Trophoblast cell (in vitro differentiated cells and primary cell): ENCODE measurements at regions not wholly inside any gene's neighbourhood (a gene's known extent, or its start where the extent isn't known, plus 50 kb on each side); places are given as distances from the start of the nearest gene placed in this dataset.
"Not testable (repeated sequence)": the region's sequence is repeated elsewhere in the genome, so short reads cannot be mapped to it uniquely, and the experiment has no call there.

Experiments used
- DNase-seq, 2 donors: peaks; one replicate each; pipeline ENCODE4 v3.0.0-alpha.2; 2016
- H2AFZ ChIP-seq: 2 replicates; pipeline ENCODE4 v1.6.1; 2013; ENCODE audit warnings: low read length, moderate library complexity, mild to moderate bottlenecking; ENCODE audit not compliant: insufficient read depth, poor library complexity
- H2AK5ac ChIP-seq: 2 replicates; pipeline ENCODE4 v1.6.1; 2013; ENCODE audit warnings: mild to moderate bottlenecking, low read length
- H2BK120ac ChIP-seq: 2 replicates; pipeline ENCODE4 v1.6.1; 2013; ENCODE audit warnings: low read length, mild to moderate bottlenecking, moderate library complexity; ENCODE audit not compliant: insufficient read depth, poor library complexity
- H2BK12ac ChIP-seq: 2 replicates; pipeline ENCODE4 v1.6.1; 2013; ENCODE audit warnings: mild to moderate bottlenecking, low read length, moderate library complexity
- H2BK5ac ChIP-seq: 2 replicates; pipeline ENCODE4 v1.6.1; 2013; ENCODE audit warnings: low read length, low read depth, moderate library complexity, mild to moderate bottlenecking; ENCODE audit not compliant: poor library complexity
- H3K14ac ChIP-seq: 2 replicates; pipeline ENCODE4 v1.6.1; 2013; ENCODE audit warnings: mild to moderate bottlenecking, low read length
- H3K18ac ChIP-seq: 2 replicates; pipeline ENCODE4 v1.6.1; 2013; ENCODE audit warnings: mild to moderate bottlenecking, low read length
- H3K23ac ChIP-seq: 2 replicates; pipeline ENCODE4 v1.6.1; 2013; ENCODE audit warnings: low read length
- H3K27ac ChIP-seq: 2 replicates; pipeline ENCODE4 v1.5.1; 2013; ENCODE audit warnings: low read depth, mild to moderate bottlenecking, inconsistent platforms, low read length, moderate library complexity
- H3K27me3 ChIP-seq: 2 replicates; pipeline ENCODE4 v1.6.1; 2013; ENCODE audit warnings: inconsistent platforms, mild to moderate bottlenecking, low read length, moderate library complexity; ENCODE audit not compliant: insufficient read depth
- H3K36me3 ChIP-seq, 2 experiments: 1 replicate in 1 of 2; 2 replicates in 1 of 2; pipeline ENCODE4 v1.6.1; 2013; ENCODE audit warnings: low read length in 2 of 2, mild to moderate bottlenecking in 2 of 2, moderate library complexity in 1 of 2; ENCODE audit not compliant: insufficient read depth in 2 of 2, control insufficient read depth in 1 of 2
- H3K4ac ChIP-seq: 2 replicates; pipeline ENCODE4 v1.6.1; 2013; ENCODE audit warnings: low read depth, mild to moderate bottlenecking, low read length, moderate library complexity
- H3K4me1 ChIP-seq, 2 experiments: 1 replicate in 1 of 2; 2 replicates in 1 of 2; pipeline ENCODE4 v1.6.1; 2013; ENCODE audit warnings: low read length in 2 of 2, mild to moderate bottlenecking in 2 of 2, moderate library complexity in 1 of 2; ENCODE audit not compliant: insufficient read depth in 2 of 2, control insufficient read depth in 1 of 2
- H3K4me2 ChIP-seq: 2 replicates; pipeline ENCODE4 v1.6.1; 2013; ENCODE audit warnings: inconsistent platforms, mild to moderate bottlenecking, low read length, moderate library complexity
- H3K4me3 ChIP-seq: 2 replicates; pipeline ENCODE4 v1.5.1; 2013; ENCODE audit warnings: mild to moderate bottlenecking, low read depth, low read length, inconsistent platforms
- H3K79me1 ChIP-seq: one replicate; pipeline ENCODE4 v1.6.1; 2013; ENCODE audit warnings: low read length
- H3K79me2 ChIP-seq: 2 replicates; pipeline ENCODE4 v1.6.1; 2013; ENCODE audit warnings: low read length, mild to moderate bottlenecking; ENCODE audit not compliant: control insufficient read depth, insufficient read depth, poor library complexity
- H3K9ac ChIP-seq: 2 replicates; pipeline ENCODE4 v1.6.1; 2013; ENCODE audit warnings: mild to moderate bottlenecking, low read length
- H3K9me3 ChIP-seq: 2 replicates; pipeline ENCODE4 v1.6.1; 2013; ENCODE audit warnings: low read depth, mild to moderate bottlenecking, control low read depth, inconsistent platforms, low read length; ENCODE audit not compliant: insufficient read depth
- H4K12ac ChIP-seq: 2 replicates; pipeline ENCODE4 v1.6.1; 2013; ENCODE audit warnings: low read depth, mild to moderate bottlenecking, low read length, moderate library complexity
- H4K8ac ChIP-seq: 2 replicates; pipeline ENCODE4 v1.6.1; 2013; ENCODE audit warnings: low read depth, mild to moderate bottlenecking, low read length, moderate library complexity
- H4K91ac ChIP-seq: one replicate; pipeline ENCODE4 v1.6.1; 2013; ENCODE audit warnings: low read depth, mild to moderate bottlenecking, low read length, moderate library complexity
- WGBS: extraction: QIAGEN DNeasy Blood & Tissue Kit; methylation state at CpG from one replicate; pipeline ENCODE4 v1.1.7; 2013; ENCODE audit warnings: missing lambda C conversion rate; ENCODE audit not compliant: insufficient read length, insufficient coverage; ENCODE audit errors: extremely low coverage; 5-methylcytosine and 5-hydroxymethylcytosine counted together

DNA sequence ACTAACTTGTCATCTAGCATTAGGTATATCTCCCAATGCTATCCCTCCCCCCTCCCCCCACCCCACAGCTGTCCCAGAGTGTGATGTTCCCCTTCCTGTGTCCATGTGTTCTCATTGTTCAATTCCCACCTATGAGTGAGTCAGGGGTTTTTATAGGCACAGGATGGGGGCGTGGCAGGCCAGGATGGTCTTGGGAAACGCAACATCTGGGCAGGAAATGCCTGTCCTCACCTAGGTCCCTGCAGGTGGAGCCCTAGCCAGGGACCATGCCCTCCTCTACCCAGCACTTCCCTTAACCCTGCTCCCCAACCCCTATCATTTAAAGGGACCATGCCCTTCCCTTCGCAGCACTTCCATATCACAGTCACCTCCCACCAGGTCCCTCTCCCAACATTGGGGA lies 1430.6 kb downstream of the CDH8 start:
- not testable (repeated sequence) for H3K79me2 ChIP-seq, H3K18ac ChIP-seq

GRCh38 chr16:60605176-60605575 lies 1431.1 kb downstream of the CDH8 start:
- Histone ChIP-seq H3K9ac (no peak overlapping the region), H3K4me3 (no peak overlapping the region), H4K12ac (no peak overlapping the region), H3K36me3 (no peaks in the 10 kb centered on the region), H2BK120ac (no peak overlapping the region), H3K79me2 (no peaks in the 10 kb centered on the region), H4K8ac (no peak overlapping the region), H3K79me1 (no peaks in the 10 kb centered on the region), H3K4ac (no peak overlapping the region), H3K9me3 (no peaks in the 10 kb centered on the region), H2AK5ac (no peak overlapping the region), H2BK5ac (no peak overlapping the region), H3K4me1 (no peaks in the 10 kb centered on the region), H3K4me2 (no peak overlapping the region), H3K27ac (no peak overlapping the region), H2AFZ (no peak overlapping the region), H3K23ac (no peak overlapping the region), H4K91ac (no peak overlapping the region), H3K14ac (no peak overlapping the region), H2BK12ac (no peak overlapping the region), H3K27me3 (no peaks in the 10 kb centered on the region), H3K18ac (no peak overlapping the region)
- WGBS: no CpG with 5 or more reads among the region's 3 CpGs
- no peak for DNase-seq

More for the DNA sequence above, 1430.6 kb downstream of the CDH8 start:
- not testable (repeated sequence) for H2AK5ac ChIP-seq, H3K4me1 ChIP-seq, H3K9me3 ChIP-seq, H3K79me1 ChIP-seq, H3K4me3 ChIP-seq, H3K36me3 ChIP-seq, H3K4me2 ChIP-seq, H3K14ac ChIP-seq, H3K27ac ChIP-seq, H4K12ac ChIP-seq, H4K91ac ChIP-seq, H3K4ac ChIP-seq, H2AFZ ChIP-seq, H4K8ac ChIP-seq, H3K23ac ChIP-seq, DNase-seq, H3K9ac ChIP-seq, H2BK12ac ChIP-seq, H3K27me3 ChIP-seq, H2BK120ac ChIP-seq, H2BK5ac ChIP-seq
- WGBS: no CpG with 5 or more reads among the region's 3 CpGs

DNA sequence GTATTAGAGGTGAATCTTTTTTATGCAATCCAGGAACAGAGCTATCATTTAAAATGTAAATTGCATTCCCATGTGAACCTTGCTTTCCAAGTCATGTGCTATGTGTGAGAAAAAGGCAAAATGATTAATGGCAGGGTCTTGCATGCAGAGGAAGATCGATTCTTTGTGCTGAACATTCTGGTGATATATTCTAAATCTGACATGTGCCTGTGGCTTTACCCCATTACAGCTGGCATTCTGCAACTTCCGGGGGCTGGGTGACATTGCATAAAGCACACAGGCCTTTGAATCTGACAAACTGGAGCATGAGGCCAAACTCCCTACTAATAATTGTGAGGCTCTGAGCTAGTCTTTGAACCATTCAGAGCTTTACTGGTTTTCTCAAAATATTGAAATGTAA lies 1449.7 kb downstream of the CDH8 start:
- Histone ChIP-seq H3K14ac (no peak overlapping the region), H2BK12ac (no peak overlapping the region), H3K9me3 (no peaks in the 10 kb centered on the region), H3K23ac (no peak overlapping the region), H3K4me3 (no peak overlapping the region), H3K4me1 (no peaks in the 10 kb centered on the region), H3K27me3 (no peaks in the 10 kb centered on the region), H3K36me3 (no peaks in the 10 kb centered on the region), H3K18ac (no peak overlapping the region), H2BK120ac (no peak overlapping the region), H4K91ac (no peak overlapping the region), H3K4me2 (no peak overlapping the region), H3K27ac (no peak overlapping the region), H2AFZ (no peak overlapping the region), H3K4ac (no peak overlapping the region), H3K79me1 (no peaks in the 10 kb centered on the region), H3K79me2 (no peaks in the 10 kb centered on the region), H4K12ac (no peak overlapping the region), H4K8ac (no peak overlapping the region), H3K9ac (no peak overlapping the region), H2BK5ac (no peak overlapping the region), H2AK5ac (no peak overlapping the region)
- no CpG with 5 or more reads among the region's 2 CpGs for WGBS
- no peak for DNase-seq

- no peak overlapping the region for H2BK5ac ChIP-seq
- no peaks in the 10 kb centered on the region for H3K4me1 ChIP-seq
- no peak overlapping the region for H3K23ac ChIP-seq
- no peak overlapping the region for H3K4me3 ChIP-seq
- WGBS: no CpG with 5 or more reads among the region's 4 CpGs
- H3K14ac ChIP-seq: no peak overlapping the region
- H3K79me1 ChIP-seq: no peaks in the 10 kb centered on the region
- H2BK12ac ChIP-seq: no peak overlapping the region
- no peak overlapping the region for H3K9ac ChIP-seq
- no peaks in the 10 kb centered on the region for H3K79me2 ChIP-seq
- H3K36me3 ChIP-seq: no peaks in the 10 kb centered on the region
- H3K4ac ChIP-seq: no peak overlapping the region
- H2AK5ac ChIP-seq: no peak overlapping the region
- no peak overlapping the region for H3K18ac ChIP-seq
- H3K27ac ChIP-seq: no peak overlapping the region
- no peak overlapping the region for H2BK120ac ChIP-seq
- H2AFZ ChIP-seq: no peak overlapping the region
- no peak overlapping the region for H4K8ac ChIP-seq
- H4K12ac ChIP-seq: no peak overlapping the region
- no peak for DNase-seq
- H3K9me3 ChIP-seq: no peaks in the 10 kb centered on the region
- no peak overlapping the region for H4K91ac ChIP-seq
- no peak overlapping the region for H3K4me2 ChIP-seq
- H3K27me3 ChIP-seq: no peaks in the 10 kb centered on the region
Measured at GRCh38 chr16:60582528-60582927, 1453.7 kb downstream of the CDH8 start.

GRCh38 chr16:60566901-60567300 lies 1469.3 kb downstream of the CDH8 start:
- Histone ChIP-seq H4K12ac (no peak overlapping the region), H3K9me3 (no peaks in the 10 kb centered on the region), H3K14ac (no peak overlapping the region), H2AFZ (no peak overlapping the region), H3K4me2 (no peak overlapping the region), H3K79me2 (no peaks in the 10 kb centered on the region), H2BK5ac (no peak overlapping the region), H3K18ac (no peak overlapping the region), H3K27ac (no peak overlapping the region), H2BK120ac (no peak overlapping the region), H2AK5ac (no peak overlapping the region), H3K4ac (no peak overlapping the region), H3K79me1 (no peaks in the 10 kb centered on the region), H3K36me3 (no peaks in the 10 kb centered on the region), H2BK12ac (no peak overlapping the region), H3K23ac (no peak overlapping the region), H3K9ac (no peak overlapping the region), H4K91ac (no peak overlapping the region), H3K27me3 (no peaks in the 10 kb centered on the region), H3K4me3 (no peak overlapping the region), H4K8ac (no peak overlapping the region), H3K4me1 (no peaks in the 10 kb centered on the region)
- DNase-seq: no peak
